K562 (cell line): ENCODE measurements at regions not wholly inside any gene's neighbourhood (a gene's known extent, or its start where the extent isn't known, plus 50 kb on each side); places are given as distances from the start of the nearest gene placed in this dataset.

Experiments
- ARNT ChIP-seq, 2 experiments: fragments of 450-650 bp; IDR thresholded peaks; 2 replicates each; pipeline ENCODE4 v1.6.1; 2016; ENCODE audit warnings: mild to moderate bottlenecking in 1 of 2
- BCL6 ChIP-seq: fragments of 250-450 bp; sonication (Bioruptor Pico); IDR thresholded peaks from 2 replicates; pipeline ENCODE4 v1.4.0; 2020
- CC2D1A ChIP-seq: fragments of 450-650 bp; IDR thresholded peaks from 2 replicates; pipeline ENCODE4 v1.6.1; 2017; ENCODE audit warnings: mild to moderate bottlenecking
- ELF4 ChIP-seq: fragments of 450-650 bp; formaldehyde crosslinking; IDR thresholded peaks from 2 replicates; pipeline ENCODE4 v1.4.0; 2022; ENCODE audit warnings: missing genetic modification characterization
- FOXK2 ChIP-seq, 2 experiments: fragments of 450-650 bp; IDR thresholded peaks in 1 of 2; conservative IDR thresholded peaks in 1 of 2; 2 replicates each; pipeline ENCODE4 v1.6.1; 2016; ENCODE audit warnings: low read depth in 2 of 2, mild to moderate bottlenecking in 1 of 2
- FOXM1 ChIP-seq, 2 experiments: fragments of 450-650 bp in 1 of 2; sonication (generic) in 1 of 2; formaldehyde crosslinking in 1 of 2; IDR thresholded peaks; 2 replicates each; pipeline versions ENCODE4 v1.6.1 to v1.9.0; 2017 to 2022; ENCODE audit warnings: low read depth in 2 of 2, mild to moderate bottlenecking in 2 of 2, missing genetic modification reagents in 1 of 2, moderate library complexity in 1 of 2
- HDAC1 ChIP-seq, 2 experiments: fragments of 450-650 bp; IDR thresholded peaks; 2 replicates each; pipeline ENCODE4 v1.6.1; 2016 to 2017; ENCODE audit warnings: inconsistent platforms in 1 of 2, mild to moderate bottlenecking in 1 of 2, moderate library complexity in 1 of 2
- HES1 ChIP-seq: fragments of 450-650 bp; IDR thresholded peaks from 2 replicates; pipeline ENCODE4 v1.6.1; 2016; ENCODE audit warnings: low read depth, mild to moderate bottlenecking, moderate library complexity
- MTA2 ChIP-seq: fragments of 450-650 bp; IDR thresholded peaks from 2 replicates; pipeline ENCODE4 v1.6.1; 2016; ENCODE audit warnings: low read depth
- PRDM10 ChIP-seq: fragments of 450-650 bp; IDR thresholded peaks from 2 replicates; pipeline ENCODE4 v1.6.1; 2018; ENCODE audit not compliant: partially characterized antibody
- RCOR1 ChIP-seq, 2 experiments: IDR thresholded peaks; 2 replicates each; pipeline ENCODE4 v1.6.1; 2012; ENCODE audit warnings: low read depth in 2 of 2, low read length in 2 of 2, borderline replicate concordance in 1 of 2, improper control_type of control experiment in 1 of 2
- RFX5 ChIP-seq: IDR thresholded peaks from 2 replicates; pipeline ENCODE4 v1.6.1; 2011; ENCODE audit warnings: low read depth, mild to moderate bottlenecking, improper control_type of control experiment, low read length
- SMARCE1 ChIP-seq: fragments of 450-650 bp; IDR thresholded peaks from 2 replicates; pipeline ENCODE4 v1.7.1; 2016; ENCODE audit warnings: mild to moderate bottlenecking
- SOX6 ChIP-seq: fragments of 450-650 bp; IDR thresholded peaks from 2 replicates; pipeline ENCODE4 v1.6.1; 2014; ENCODE audit warnings: mild to moderate bottlenecking
- STAT5A ChIP-seq: IDR thresholded peaks from 2 replicates; pipeline ENCODE4 v1.6.1; 2012; ENCODE audit warnings: low read length, inconsistent platforms, borderline replicate concordance
- TBL1XR1 ChIP-seq, 2 experiments: IDR thresholded peaks; 2 replicates each; pipeline ENCODE4 v1.6.1; 2012; ENCODE audit warnings: improper control_type of control experiment in 2 of 2, low read length in 2 of 2, mild to moderate bottlenecking in 1 of 2
- TEAD4 ChIP-seq, 2 experiments: sonication (generic) in 1 of 2; formaldehyde crosslinking in 1 of 2; IDR thresholded peaks; 2 replicates each; pipeline versions ENCODE4 v1.6.1 to v1.8.0; 2012 to 2022; ENCODE audit warnings: borderline replicate concordance in 1 of 2, inconsistent platforms in 1 of 2, low read length in 1 of 2, mild to moderate bottlenecking in 1 of 2, missing genetic modification reagents in 1 of 2
- ZEB2 ChIP-seq: fragments of 450-650 bp; IDR thresholded peaks from 2 replicates; pipeline ENCODE4 v1.6.1; 2016
- ZNF133 ChIP-seq: fragments of 250-450 bp; sonication (Bioruptor Pico); IDR thresholded peaks from 2 replicates; pipeline ENCODE4 v1.4.0; 2020; ENCODE audit warnings: mild to moderate bottlenecking
- ZNF143 ChIP-seq: sonication (generic); formaldehyde crosslinking; IDR thresholded peaks from 2 replicates; pipeline ENCODE4 v1.9.0; 2022; ENCODE audit warnings: mild to moderate bottlenecking, missing genetic modification reagents
- ZNF408 ChIP-seq: fragments of 250-450 bp; sonication (Bioruptor Pico); IDR thresholded peaks from 2 replicates; pipeline ENCODE4 v1.4.0; 2020; ENCODE audit warnings: low read depth, mild to moderate bottlenecking, moderate library complexity
- ZNF592 ChIP-seq: fragments of 450-650 bp; IDR thresholded peaks from 2 replicates; pipeline ENCODE4 v1.6.1; 2017; ENCODE audit warnings: antibody characterized with exemption, mild to moderate bottlenecking

GRCh38 chr17:33481652-33482051 lies 188.6 kb upstream of the ASIC2 start (continued):
- TF ChIP-seq PRDM10 (peak; percentile 62), STAT5A (peak; percentile 32; the same call in 1 of the 2 replicates), FOXK2 (conservative IDR thresholded peaks at IDR 0.05 in 1 of 2, IDR thresholded peaks at IDR 0.05 in 1 of 2; ENCODE audit: low read depth in 2 of 2) (peak; percentile 38 to 53; a peak in 1 of 4 replicates), FOXM1 (IDR thresholded peaks at IDR 0.05; ENCODE audit: low read depth) (peak; percentile 50; the same call in 1 of the 2 replicates), FOXM1 (CRISPR knock-in tag; IDR thresholded peaks at IDR 0.05; ENCODE audit: low read depth) (no peak), ZNF408 (CRISPR knock-in tag) (no peak), BCL6 (CRISPR knock-in tag) (no peak), ZNF592 (peak; percentile 59; the same call in 1 of the 2 replicates), RFX5 (no peak), MTA2 (peak; percentile 87), RCOR1 (IDR thresholded peaks at IDR 0.05; ENCODE audit: borderline replicate concordance in 1 of 2, low read depth in 2 of 2, low read length in 2 of 2) (peak in 1 of 2 experiments; percentile 62; a peak in 1 of 4 replicates), SOX6 (peak; percentile 60), HDAC1 (IDR thresholded peaks at IDR 0.05) (peak in 1 of 2 experiments; percentile 55; a peak in 2 of 4 replicates), ZEB2 (peak; percentile 81), ZNF133 (CRISPR knock-in tag) (no peak), ARNT (IDR thresholded peaks at IDR 0.05) (peak in 1 of 2 experiments; percentile 51; a peak in 1 of 4 replicates), SMARCE1 (peak; percentile 76; the same call in 1 of the 2 replicates), ELF4 (CRISPR knock-in tag) (0 out of 2 replicates have a peak, but pooled peaks have one; percentile 15), CC2D1A (peak; percentile 29; the same call in 1 of the 2 replicates), HES1 (peak; percentile 56; the same call in 1 of the 2 replicates), ZNF143 (CRISPR knock-in tag) (no peak), TEAD4 (IDR thresholded peaks at IDR 0.05; ENCODE audit: low read length) (peak; percentile 75), TEAD4 (CRISPR knock-in tag; IDR thresholded peaks at IDR 0.05; ENCODE audit: borderline replicate concordance) (no peak), TBL1XR1 (IDR thresholded peaks at IDR 0.05; ENCODE audit: low read length in 2 of 2) (0 out of 4 replicates have a peak, but pooled peaks of 1 of the 2 experiments have one; percentile 16)
